Hepatocyte (in vitro differentiated cells): ENCODE measurements at regions not wholly inside any gene's neighbourhood (a gene's known extent, or its start where the extent isn't known, plus 50 kb on each side); places are given as distances from the start of the nearest gene placed in this dataset.

ENCODE experiments used
- DNase-seq: peaks from one replicate; pipeline ENCODE4 v3.0.0-alpha.2; 2016; ENCODE audit warnings: low spot score
- H2AFZ ChIP-seq: fragments of 200-600 bp; sonication (generic); 2 replicates; pipeline ENCODE4 v1.6.0; 2016; ENCODE audit warnings: antibody characterized with exemption, mild to moderate bottlenecking
- H3K27ac ChIP-seq: fragments of 200-600 bp; sonication (generic); 2 replicates; pipeline ENCODE4 v1.5.1; 2016; ENCODE audit warnings: mild to moderate bottlenecking
- H3K27me3 ChIP-seq: fragments of 200-600 bp; sonication (generic); 2 replicates; pipeline ENCODE4 v1.6.1; 2016
- H3K36me3 ChIP-seq: fragments of 200-600 bp; sonication (generic); replicated peaks from 2 replicates; pipeline ENCODE4 v1.5.1; 2016; ENCODE audit warnings: low read depth; ENCODE audit not compliant: insufficient read depth
- H3K4me1 ChIP-seq: fragments of 200-600 bp; sonication (generic); 2 replicates; pipeline ENCODE4 v1.5.1; 2016; ENCODE audit warnings: mild to moderate bottlenecking, moderate library complexity; ENCODE audit not compliant: insufficient read depth
- H3K4me2 ChIP-seq: fragments of 200-600 bp; sonication (generic); 2 replicates; pipeline ENCODE4 v1.6.0; 2016
- H3K4me3 ChIP-seq: fragments of 200-600 bp; sonication (generic); 2 replicates; pipeline ENCODE4 v1.5.1; 2016; ENCODE audit warnings: mild to moderate bottlenecking
- H3K79me2 ChIP-seq: fragments of 200-600 bp; sonication (generic); 2 replicates; pipeline ENCODE4 v1.6.0; 2017; ENCODE audit warnings: mild to moderate bottlenecking
- H3K9me2 ChIP-seq: fragments of 200-600 bp; sonication (generic); replicated peaks from 2 replicates; pipeline ENCODE4 v1.6.0; 2017; ENCODE audit warnings: mild to moderate bottlenecking; ENCODE audit not compliant: insufficient read depth
- H3K9me3 ChIP-seq: fragments of 200-600 bp; sonication (generic); 2 replicates; pipeline ENCODE4 v1.5.1; 2016; ENCODE audit warnings: low read depth, mild to moderate bottlenecking
- H4K20me1 ChIP-seq: fragments of 200-600 bp; sonication (generic); 2 replicates; pipeline ENCODE4 v1.6.0; 2016; ENCODE audit warnings: mild to moderate bottlenecking; ENCODE audit not compliant: insufficient read depth, poor library complexity, severe bottlenecking
- CTCF ChIP-seq: fragments of 200-600 bp; sonication (generic); IDR thresholded peaks from 2 replicates; pipeline ENCODE4 v1.5.1; 2016; ENCODE audit warnings: antibody characterized with exemption, mild to moderate bottlenecking; ENCODE audit not compliant: poor library complexity
- EZH2 ChIP-seq: fragments of 200-600 bp; sonication (generic); IDR thresholded peaks from 2 replicates; pipeline ENCODE4 v1.6.1; 2016; ENCODE audit warnings: antibody characterized with exemption, mild to moderate bottlenecking, borderline replicate concordance
- EZH2phosphoT487 ChIP-seq: fragments of 200-600 bp; sonication (generic); IDR thresholded peaks from one replicate; pipeline ENCODE4 v1.6.1; 2018; ENCODE audit warnings: antibody characterized with exemption, mild to moderate bottlenecking, low read depth, moderate library complexity; ENCODE audit not compliant: unreplicated experiment, severe bottlenecking
- WGBS: methylation state at CpG from one replicate; pipeline ENCODE4 v1.1.6; 2016; ENCODE audit warnings: low lambda C conversion rate; ENCODE audit errors: missing lambda C conversion rate; 5-methylcytosine and 5-hydroxymethylcytosine counted together

GRCh38 chr12:58224536-58225105 lies 283.3 kb downstream of the ATP23 start:
- H3K36me3 ChIP-seq: no peaks in the 10 kb centered on the region
- 94% methylated on average over 3 of the region's 3 CpGs for WGBS
- H3K9me3 ChIP-seq: no peaks in the 10 kb centered on the region
- H4K20me1 ChIP-seq: no peaks in the 10 kb centered on the region
- no peaks in the 10 kb centered on the region for H3K79me2 ChIP-seq
- TF ChIP-seq EZH2phosphoT487: no peak
- no peak for TF ChIP-seq EZH2
- no peak for TF ChIP-seq CTCF
- no peak overlapping the region for H2AFZ ChIP-seq
- peaks cover 19% of the 10 kb centered on the region for H3K4me1 ChIP-seq
- H3K4me3 ChIP-seq: no peak overlapping the region
- no peak overlapping the region for H3K4me2 ChIP-seq
- no peak overlapping the region for H3K27ac ChIP-seq
- H3K27me3 ChIP-seq: no peaks in the 10 kb centered on the region
- no peaks in the 10 kb centered on the region for H3K9me2 ChIP-seq
- DNase-seq: no peak

GRCh38 chr12:58225203-58225877 lies 284.0 kb downstream of the ATP23 start:
- no peak overlapping the region for H3K27ac ChIP-seq
- no peaks in the 10 kb centered on the region for H3K9me3 ChIP-seq
- H3K79me2 ChIP-seq: no peaks in the 10 kb centered on the region
- no peak overlapping the region for H3K4me3 ChIP-seq
- TF ChIP-seq CTCF (no peak), EZH2phosphoT487 (no peak), EZH2 (no peak)
- H3K9me2 ChIP-seq: no peaks in the 10 kb centered on the region
- no peaks in the 10 kb centered on the region for H3K27me3 ChIP-seq
- H3K4me1 ChIP-seq: peaks cover 19% of the 10 kb centered on the region
- H2AFZ ChIP-seq: no peak overlapping the region
- H3K36me3 ChIP-seq: no peaks in the 10 kb centered on the region
- no peaks in the 10 kb centered on the region for H4K20me1 ChIP-seq
- no peak for DNase-seq
- peak overlapping the region; percentile 5 for H3K4me2 ChIP-seq

GRCh38 chr12:58233886-58234285 lies 292.5 kb downstream of the ATP23 start:
- no peaks in the 10 kb centered on the region for H3K9me3 ChIP-seq
- H3K4me1 ChIP-seq: no peaks in the 10 kb centered on the region
- H3K36me3 ChIP-seq: no peaks in the 10 kb centered on the region
- WGBS: 78% methylated on average over 2 of the region's 2 CpGs
- H2AFZ ChIP-seq: no peak overlapping the region
- no peak for DNase-seq
- H3K79me2 ChIP-seq: no peaks in the 10 kb centered on the region
- no peaks in the 10 kb centered on the region for H4K20me1 ChIP-seq
- H3K27ac ChIP-seq: no peak overlapping the region
- no peaks in the 10 kb centered on the region for H3K9me2 ChIP-seq
- no peak overlapping the region for H3K4me2 ChIP-seq
- H3K4me3 ChIP-seq: no peak overlapping the region
- TF ChIP-seq EZH2: no peak
- no peak for TF ChIP-seq EZH2phosphoT487
- no peak for TF ChIP-seq CTCF
- H3K27me3 ChIP-seq: peaks cover 7% of the 10 kb centered on the region
